ENCODE measurements at regions not wholly inside any gene's neighbourhood (a gene's known extent, or its start where the extent isn't known, plus 50 kb on each side); places are given as distances from the start of the nearest gene placed in this dataset.

DNA sequence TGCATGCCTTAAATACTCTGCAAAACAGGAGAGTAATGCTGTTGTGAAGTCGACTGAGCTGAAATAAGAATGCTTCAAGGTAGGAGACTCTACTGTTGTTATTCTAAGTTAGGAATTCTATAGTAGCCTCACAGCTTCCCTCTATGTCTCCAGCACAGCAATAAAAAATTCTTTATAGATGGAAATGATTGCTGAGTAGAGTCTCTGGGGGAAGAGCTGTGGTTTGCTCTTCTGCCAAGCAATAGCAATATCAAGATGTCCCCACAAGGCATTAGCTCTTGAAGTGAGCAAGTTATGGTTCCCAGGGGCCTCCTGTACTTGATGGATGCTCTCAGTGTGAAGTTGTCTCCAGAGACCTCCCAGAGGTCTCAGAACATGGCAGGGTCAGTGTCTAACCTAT is 880.6 kb upstream of the FRG1 start:
- Histone ChIP-seq H3K27me3 (replicated peaks in 1 of 7) (no peaks in the 10 kb centered on the region), H3K4me3 (no peak overlapping the region), H3K36me3 (no peaks in the 10 kb centered on the region), H3K4me1 (no peaks in the 10 kb centered on the region), H3K9me3 (peaks cover 0 to 56% (median 27%) of the 10 kb centered on the region in 8 donors), H3K27ac (no peak overlapping the region)
- TF ChIP-seq POLR2A (IDR thresholded peaks at IDR 0.05) (no peak), POLR2AphosphoS5 (IDR thresholded peaks at IDR 0.05) (no peak)
- TF ChIP-seq, protein P1, sequence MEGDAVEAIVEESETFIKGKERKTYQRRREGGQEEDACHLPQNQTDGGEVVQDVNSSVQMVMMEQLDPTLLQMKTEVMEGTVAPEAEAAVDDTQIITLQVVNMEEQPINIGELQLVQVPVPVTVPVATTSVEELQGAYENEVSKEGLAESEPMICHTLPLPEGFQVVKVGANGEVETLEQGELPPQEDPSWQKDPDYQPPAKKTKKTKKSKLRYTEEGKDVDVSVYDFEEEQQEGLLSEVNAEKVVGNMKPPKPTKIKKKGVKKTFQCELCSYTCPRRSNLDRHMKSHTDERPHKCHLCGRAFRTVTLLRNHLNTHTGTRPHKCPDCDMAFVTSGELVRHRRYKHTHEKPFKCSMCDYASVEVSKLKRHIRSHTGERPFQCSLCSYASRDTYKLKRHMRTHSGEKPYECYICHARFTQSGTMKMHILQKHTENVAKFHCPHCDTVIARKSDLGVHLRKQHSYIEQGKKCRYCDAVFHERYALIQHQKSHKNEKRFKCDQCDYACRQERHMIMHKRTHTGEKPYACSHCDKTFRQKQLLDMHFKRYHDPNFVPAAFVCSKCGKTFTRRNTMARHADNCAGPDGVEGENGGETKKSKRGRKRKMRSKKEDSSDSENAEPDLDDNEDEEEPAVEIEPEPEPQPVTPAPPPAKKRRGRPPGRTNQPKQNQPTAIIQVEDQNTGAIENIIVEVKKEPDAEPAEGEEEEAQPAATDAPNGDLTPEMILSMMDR (IDR thresholded peaks at IDR 0.05 in 8 of 11, conservative IDR thresholded peaks at IDR 0.05 in 3 of 11), result no peak
- intact Hi-C loops (cut with DNase I; ENCODE audit: low total_unique reads), result no loop called here
- WGBS, 5 donors, result 31 to 64% (median 57%) methylated on average over 1 of the region's 1 CpG
- no peak for DNase-seq

DNA sequence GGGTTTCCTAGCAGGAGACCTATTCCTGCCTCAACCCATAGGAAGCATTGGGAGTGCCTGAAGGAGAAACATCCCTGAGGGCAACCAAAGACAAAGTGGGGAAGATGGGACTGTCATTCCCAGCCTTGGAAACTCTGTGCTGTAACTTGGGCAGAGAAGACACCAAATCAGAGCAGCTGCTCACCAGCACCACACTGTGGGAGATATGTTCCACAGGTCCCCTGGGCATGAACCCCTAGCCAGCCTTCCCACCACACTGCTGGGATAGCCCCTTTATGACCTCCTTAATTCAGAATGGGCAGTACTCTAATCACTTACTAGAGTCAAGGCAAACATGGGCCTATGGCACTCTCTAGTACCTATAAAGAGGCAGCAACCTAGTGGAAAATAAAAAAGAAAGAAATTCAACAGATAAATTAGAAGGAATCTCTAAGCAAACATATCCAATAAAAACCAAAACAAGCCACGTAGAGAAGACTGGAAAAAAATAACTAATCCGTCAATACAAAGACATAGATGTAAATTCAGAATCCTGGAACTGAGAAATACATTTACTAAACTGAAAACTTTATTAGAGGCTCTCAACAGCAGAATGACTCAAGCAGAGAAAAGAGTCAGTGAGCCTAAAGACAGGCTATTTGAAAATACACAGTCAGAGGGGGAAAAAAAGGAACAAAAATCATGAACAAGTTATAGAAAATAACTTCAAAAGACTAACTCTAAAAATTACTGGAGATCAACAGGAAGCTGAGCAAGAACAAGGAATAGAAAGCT is 878.4 kb upstream of the FRG1 start:
- H3K9me3 ChIP-seq, result peaks cover 0 to 56% (median 27%) of the 10 kb centered on the region in 8 donors
- WGBS, 5 donors, result 65 to 84% (median 79%) methylated on average over 2 of the region's 2 CpGs
- intact Hi-C loops (cut with DNase I; ENCODE audit: low total_unique reads), result no loop called here
- no peak for TF ChIP-seq POLR2A (IDR thresholded peaks at IDR 0.05)
- H3K27me3 ChIP-seq (replicated peaks in 1 of 7), result no peaks in the 10 kb centered on the region
- no peak overlapping the region for H3K27ac ChIP-seq
- no peaks in the 10 kb centered on the region for H3K4me1 ChIP-seq
- H3K36me3 ChIP-seq, result no peaks in the 10 kb centered on the region
- DNase-seq, result no peak
- H3K4me3 ChIP-seq, result no peak overlapping the region

DNA sequence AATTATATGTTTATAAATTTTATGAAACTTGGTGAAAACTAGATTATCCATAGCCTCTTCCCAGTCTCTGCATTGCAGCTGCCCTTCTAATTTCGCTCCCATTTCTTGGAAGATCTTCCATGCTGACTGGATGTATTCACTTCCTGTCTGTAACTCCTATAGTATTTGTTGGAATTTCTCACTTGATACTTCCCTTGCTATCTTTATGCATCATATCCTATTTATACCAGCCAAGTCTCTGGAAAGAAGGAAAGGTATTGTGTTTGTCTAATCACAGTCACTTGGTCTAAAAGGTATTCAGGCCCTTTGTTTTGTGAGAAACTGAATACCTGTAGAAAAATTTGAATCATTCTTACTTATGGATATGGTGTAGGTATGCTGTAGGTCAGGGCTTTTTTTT is 870.9 kb upstream of the FRG1 start:
- Histone ChIP-seq H3K4me1 (no peaks in the 10 kb centered on the region), H3K36me3 (no peaks in the 10 kb centered on the region), H3K27me3 (replicated peaks in 1 of 7) (no peaks in the 10 kb centered on the region), H3K9me3 (peaks cover 0 to 8% (median 0%) of the 10 kb centered on the region in 8 donors), H3K4me3 (no peak overlapping the region), H3K27ac (no peak overlapping the region)
- intact Hi-C loops (cut with DNase I; ENCODE audit: low total_unique reads), result no loop called here
- no peak for DNase-seq
- TF ChIP-seq, protein P1 (IDR thresholded peaks at IDR 0.05 in 8 of 11, conservative IDR thresholded peaks at IDR 0.05 in 3 of 11), result no peak
- TF ChIP-seq POLR2AphosphoS5 (IDR thresholded peaks at IDR 0.05), result no peak
- TF ChIP-seq POLR2A (IDR thresholded peaks at IDR 0.05), result no peak
- WGBS, 5 donors, result 55 to 81% (median 63%) methylated on average over 1 of the region's 1 CpG

DNA sequence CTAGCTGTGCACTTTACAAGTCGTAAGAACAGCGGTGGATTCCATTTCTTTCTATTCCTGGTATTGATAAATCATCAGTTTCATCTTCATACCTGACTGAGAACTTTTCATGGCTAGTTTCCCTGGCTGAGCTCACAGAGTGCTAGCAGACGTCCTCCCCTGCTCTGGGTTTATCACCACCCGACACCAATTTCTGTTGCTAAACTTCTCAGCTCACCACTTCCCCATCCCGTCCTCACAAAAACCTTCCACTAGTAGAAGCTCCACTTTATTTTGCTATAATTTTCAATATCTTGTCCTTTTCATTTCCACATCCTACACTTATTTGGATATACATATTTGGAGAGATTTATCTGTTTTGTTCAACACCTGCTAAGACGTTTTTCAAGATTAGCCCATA is 869.4 kb upstream of the FRG1 start:
- no peak for DNase-seq
- Histone ChIP-seq H3K27ac (no peak overlapping the region), H3K27me3 (replicated peaks in 1 of 7) (no peaks in the 10 kb centered on the region), H3K4me1 (no peaks in the 10 kb centered on the region), H3K36me3 (no peaks in the 10 kb centered on the region), H3K9me3 (peaks cover 0 to 18% (median 6%) of the 10 kb centered on the region in 8 donors), H3K4me3 (no peak overlapping the region)
- TF ChIP-seq POLR2A (IDR thresholded peaks at IDR 0.05) (no peak), POLR2AphosphoS5 (IDR thresholded peaks at IDR 0.05) (no peak)
- TF ChIP-seq, protein P1 (IDR thresholded peaks at IDR 0.05 in 8 of 11, conservative IDR thresholded peaks at IDR 0.05 in 3 of 11), result no peak
- intact Hi-C loops (cut with DNase I; ENCODE audit: low total_unique reads), result no loop called here
- 68 to 80% (median 73%) methylated on average over 6 of the region's 6 CpGs for WGBS, 5 donors

Data from spleen (tissue), 11 donors.